OCI-LY1 (cell line): ENCODE measurements at regions not wholly inside any gene's neighbourhood (a gene's known extent, or its start where the extent isn't known, plus 50 kb on each side); places are given as distances from the start of the nearest gene placed in this dataset.

Source experiments
- EZH2 ChIP-seq: fragments of 200-600 bp; sonication (generic), shearing (Covaris generic); IDR thresholded peaks from 2 replicates; pipeline ENCODE4 v1.8.0; 2017; ENCODE audit warnings: borderline replicate concordance, mixed run types, mild to moderate bottlenecking, antibody characterized with exemption, low read length, moderate library complexity, mixed read lengths
- TF ChIP-seq, protein P1 (sequence below): fragments of 200-600 bp; sonication (generic), shearing (Covaris generic); IDR thresholded peaks from 2 replicates; pipeline ENCODE4 v1.5.1; 2017; ENCODE audit warnings: mild to moderate bottlenecking, antibody characterized with exemption, low read length, moderate library complexity, mixed read lengths

DNA sequence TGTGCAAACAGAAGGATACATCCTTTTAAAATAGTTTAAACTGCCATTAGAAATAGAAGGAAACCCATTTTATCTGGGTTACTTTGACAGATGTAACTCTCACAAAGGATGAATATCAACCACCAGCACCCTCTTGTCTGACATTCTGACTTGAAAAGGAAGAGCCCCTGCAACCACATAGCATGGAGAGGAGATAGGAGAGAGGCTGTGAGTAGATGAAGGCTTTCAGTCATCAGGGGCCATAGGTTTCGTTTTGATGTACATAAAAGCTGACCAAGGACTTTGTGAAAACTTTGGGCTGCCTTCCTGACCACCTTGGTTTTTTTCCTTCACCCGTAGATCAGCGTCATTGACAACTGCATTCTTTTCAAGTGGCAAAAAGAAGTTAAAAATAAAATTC lies 211.6 kb upstream of the PRPS1L1 start:
- TF ChIP-seq, protein P1, sequence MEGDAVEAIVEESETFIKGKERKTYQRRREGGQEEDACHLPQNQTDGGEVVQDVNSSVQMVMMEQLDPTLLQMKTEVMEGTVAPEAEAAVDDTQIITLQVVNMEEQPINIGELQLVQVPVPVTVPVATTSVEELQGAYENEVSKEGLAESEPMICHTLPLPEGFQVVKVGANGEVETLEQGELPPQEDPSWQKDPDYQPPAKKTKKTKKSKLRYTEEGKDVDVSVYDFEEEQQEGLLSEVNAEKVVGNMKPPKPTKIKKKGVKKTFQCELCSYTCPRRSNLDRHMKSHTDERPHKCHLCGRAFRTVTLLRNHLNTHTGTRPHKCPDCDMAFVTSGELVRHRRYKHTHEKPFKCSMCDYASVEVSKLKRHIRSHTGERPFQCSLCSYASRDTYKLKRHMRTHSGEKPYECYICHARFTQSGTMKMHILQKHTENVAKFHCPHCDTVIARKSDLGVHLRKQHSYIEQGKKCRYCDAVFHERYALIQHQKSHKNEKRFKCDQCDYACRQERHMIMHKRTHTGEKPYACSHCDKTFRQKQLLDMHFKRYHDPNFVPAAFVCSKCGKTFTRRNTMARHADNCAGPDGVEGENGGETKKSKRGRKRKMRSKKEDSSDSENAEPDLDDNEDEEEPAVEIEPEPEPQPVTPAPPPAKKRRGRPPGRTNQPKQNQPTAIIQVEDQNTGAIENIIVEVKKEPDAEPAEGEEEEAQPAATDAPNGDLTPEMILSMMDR = no peak
- TF ChIP-seq EZH2 = no peak
